C4-2B (cell line): ENCODE measurements at regions not wholly inside any gene's neighbourhood (a gene's known extent, or its start where the extent isn't known, plus 50 kb on each side); places are given as distances from the start of the nearest gene placed in this dataset.

Experiments
- H3K27ac ChIP-seq: fragments of 450-650 bp; 2 replicates; pipeline ENCODE4 v1.5.1; 2017
- ZFX ChIP-seq: fragments of 450-650 bp; IDR thresholded peaks from 2 replicates; pipeline ENCODE4 v1.6.1; 2017
- TF ChIP-seq, protein P1 (sequence below): fragments of 450-650 bp; conservative IDR thresholded peaks from 2 replicates; pipeline ENCODE4 v1.5.1; 2017; ENCODE audit warnings: mild to moderate bottlenecking

DNA sequence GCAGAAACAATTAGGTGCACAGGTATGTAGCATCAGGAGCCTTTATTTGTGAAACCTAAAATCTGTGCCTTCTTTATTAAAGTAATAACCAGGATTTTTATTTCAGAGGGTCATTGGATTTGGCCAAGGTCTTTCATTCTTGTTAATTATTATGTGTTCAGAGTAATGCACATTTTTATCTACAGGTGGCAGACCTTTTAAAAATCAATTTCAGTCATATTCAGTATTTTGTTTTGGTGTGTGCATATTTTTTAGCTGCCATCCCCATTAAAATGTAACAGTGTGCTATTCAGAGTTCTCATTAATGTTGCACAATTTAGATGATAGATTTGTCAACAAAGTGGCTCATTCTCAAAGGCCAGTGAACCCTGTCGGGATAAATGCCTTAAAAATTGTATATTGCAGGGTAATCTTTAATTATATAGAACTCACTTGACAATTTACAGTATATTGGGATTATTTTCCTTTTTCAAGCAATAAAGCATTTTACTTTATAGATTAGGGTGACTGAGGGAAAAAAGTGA is 319.3 kb upstream of the SOX5 start:
- no peak overlapping the region for H3K27ac ChIP-seq
- TF ChIP-seq, protein P1, sequence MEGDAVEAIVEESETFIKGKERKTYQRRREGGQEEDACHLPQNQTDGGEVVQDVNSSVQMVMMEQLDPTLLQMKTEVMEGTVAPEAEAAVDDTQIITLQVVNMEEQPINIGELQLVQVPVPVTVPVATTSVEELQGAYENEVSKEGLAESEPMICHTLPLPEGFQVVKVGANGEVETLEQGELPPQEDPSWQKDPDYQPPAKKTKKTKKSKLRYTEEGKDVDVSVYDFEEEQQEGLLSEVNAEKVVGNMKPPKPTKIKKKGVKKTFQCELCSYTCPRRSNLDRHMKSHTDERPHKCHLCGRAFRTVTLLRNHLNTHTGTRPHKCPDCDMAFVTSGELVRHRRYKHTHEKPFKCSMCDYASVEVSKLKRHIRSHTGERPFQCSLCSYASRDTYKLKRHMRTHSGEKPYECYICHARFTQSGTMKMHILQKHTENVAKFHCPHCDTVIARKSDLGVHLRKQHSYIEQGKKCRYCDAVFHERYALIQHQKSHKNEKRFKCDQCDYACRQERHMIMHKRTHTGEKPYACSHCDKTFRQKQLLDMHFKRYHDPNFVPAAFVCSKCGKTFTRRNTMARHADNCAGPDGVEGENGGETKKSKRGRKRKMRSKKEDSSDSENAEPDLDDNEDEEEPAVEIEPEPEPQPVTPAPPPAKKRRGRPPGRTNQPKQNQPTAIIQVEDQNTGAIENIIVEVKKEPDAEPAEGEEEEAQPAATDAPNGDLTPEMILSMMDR, result peak; percentile 38
- no peak for TF ChIP-seq ZFX

DNA sequence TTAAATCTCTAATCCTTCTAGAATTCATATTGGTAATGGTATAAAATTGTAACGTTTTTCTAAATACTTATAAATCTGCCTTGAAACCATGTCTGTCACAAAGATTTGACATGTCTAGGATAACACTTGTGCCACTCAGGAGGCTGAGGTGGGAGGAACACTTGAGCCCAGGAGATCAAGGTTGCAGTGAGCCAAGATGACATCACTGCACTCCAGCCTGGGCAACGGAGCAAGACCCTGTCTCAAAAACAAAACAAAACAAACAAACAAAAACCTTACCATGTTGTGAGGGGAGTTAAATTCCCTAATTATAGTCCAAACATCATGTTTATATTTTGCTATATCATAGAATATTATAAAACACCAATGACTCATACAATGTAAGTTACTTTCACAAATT is 317.5 kb upstream of the SOX5 start:
- H3K27ac ChIP-seq, result no peak overlapping the region
- TF ChIP-seq, protein P1, result no peak
- no peak for TF ChIP-seq ZFX

DNA sequence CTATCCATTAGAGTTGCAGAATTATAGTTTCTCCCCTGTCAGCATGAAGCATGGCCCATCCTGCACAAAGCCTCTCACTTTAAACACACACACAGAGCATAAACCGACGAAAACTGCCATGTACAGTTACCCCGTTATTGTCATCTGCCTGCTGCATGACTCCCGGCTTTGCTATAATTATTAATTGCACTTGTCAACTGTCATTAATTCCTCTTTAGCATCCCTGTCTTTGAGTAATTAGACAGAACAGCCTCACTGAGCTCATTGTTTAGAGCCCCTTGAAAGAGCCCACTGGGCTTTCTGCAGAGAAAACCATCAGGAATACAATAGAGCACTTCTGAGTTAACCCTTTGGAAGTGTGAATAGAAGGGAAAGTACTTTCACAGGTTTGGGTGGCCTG is 307.2 kb upstream of the SOX5 start:
- H3K27ac ChIP-seq, result no peak overlapping the region
- no peak for TF ChIP-seq ZFX
- TF ChIP-seq, protein P1, result no peak

DNA sequence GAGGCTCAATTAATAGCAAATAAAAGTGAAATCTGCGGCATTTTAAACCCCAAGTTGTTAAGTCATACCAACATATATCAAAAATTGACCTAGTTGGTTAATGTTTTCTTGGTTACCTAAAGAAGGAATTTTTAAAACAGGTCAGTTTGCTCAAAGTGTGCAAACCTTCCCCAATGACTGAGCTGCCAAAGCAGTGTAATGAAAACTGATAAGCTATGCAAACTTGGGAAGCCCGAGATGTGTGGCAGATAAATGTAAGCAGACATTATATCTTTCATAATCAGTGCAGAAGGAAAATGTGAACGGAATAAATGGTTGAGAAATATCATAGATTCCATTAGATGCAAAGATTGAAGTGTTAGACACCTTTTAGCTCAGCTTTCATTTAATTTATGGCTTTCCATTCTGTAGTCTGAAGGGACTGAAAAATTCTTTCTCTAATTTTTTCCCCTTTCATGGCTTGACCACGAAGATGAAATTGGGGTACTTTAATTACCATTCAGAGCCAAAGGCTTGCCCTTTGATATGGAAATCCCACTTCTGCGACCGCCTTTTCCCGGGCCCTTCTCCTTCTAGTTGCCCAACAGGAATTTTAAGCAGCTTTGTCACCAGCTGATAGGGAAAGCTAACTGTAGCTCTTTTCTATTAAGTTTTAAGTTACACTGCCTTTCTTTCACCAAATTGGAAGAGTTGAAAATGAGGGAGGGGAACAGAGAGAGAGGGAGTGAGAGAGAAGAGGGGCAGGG is 306.6 kb upstream of the SOX5 start:
- no peak for TF ChIP-seq ZFX
- TF ChIP-seq, protein P1, result no peak
- H3K27ac ChIP-seq, result no peak overlapping the region

DNA sequence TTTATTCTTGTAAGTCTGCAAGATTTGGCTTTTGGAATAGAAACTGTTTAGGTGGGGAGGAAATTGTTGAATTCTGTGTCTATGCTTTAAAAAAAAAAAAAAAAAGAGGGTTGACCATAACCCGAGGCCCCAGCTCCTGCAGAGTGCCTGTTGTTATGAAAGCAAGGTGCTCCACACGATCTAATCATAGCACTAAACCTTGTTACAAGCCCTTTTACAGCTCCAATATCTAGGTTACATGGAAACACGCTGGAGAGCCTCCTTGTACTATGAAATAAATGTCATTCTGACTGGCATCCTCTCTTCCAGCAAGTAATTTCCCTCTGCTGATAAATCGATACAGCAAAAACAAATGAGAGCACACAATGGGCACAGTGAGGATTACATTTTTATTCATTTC is 303.1 kb upstream of the SOX5 start:
- TF ChIP-seq, protein P1, result no peak
- no peak for TF ChIP-seq ZFX
- no peak overlapping the region for H3K27ac ChIP-seq

DNA sequence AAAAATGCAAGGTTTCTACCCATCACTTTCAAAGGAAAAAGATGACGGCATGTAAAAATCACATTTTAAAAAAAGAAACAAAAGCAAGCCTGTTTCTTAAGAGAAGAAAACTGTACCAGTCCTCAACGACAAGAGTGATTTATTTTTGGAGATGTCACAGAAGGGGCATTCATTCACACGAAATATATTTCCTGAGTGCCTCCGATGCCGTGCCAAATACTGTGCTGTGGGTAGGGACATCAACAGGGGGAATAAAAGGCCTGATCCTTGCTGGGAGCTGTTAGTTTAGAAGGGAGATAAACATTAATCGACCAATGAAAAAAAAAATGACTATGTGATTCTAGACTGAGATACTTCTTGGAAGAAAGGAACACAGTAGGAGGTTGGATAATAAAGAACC is 297.5 kb upstream of the SOX5 start:
- no peak overlapping the region for H3K27ac ChIP-seq
- TF ChIP-seq, protein P1, result no peak
- TF ChIP-seq ZFX, result no peak

DNA sequence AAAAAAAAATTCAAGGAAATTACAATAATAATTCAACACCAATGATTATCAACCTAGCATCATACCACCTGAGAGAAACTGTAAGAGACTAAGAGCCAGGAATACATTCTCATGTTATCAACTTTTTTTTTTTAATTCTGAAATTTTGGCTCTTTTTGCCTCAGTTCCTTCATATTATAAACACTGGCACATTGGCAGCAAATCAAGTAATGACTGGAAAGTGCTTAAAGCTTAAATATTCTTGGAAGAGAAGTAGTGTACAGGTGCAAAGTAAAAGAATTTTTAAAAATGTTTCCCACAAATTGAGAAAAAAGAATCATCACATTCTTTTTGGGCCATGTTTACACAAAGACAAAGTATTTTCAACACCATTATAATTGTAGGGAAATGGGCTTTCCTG is 296.9 kb upstream of the SOX5 start:
- TF ChIP-seq ZFX, result no peak
- TF ChIP-seq, protein P1, result no peak
- H3K27ac ChIP-seq, result no peak overlapping the region
